Ishikawa (cell line): ENCODE measurements at regions not wholly inside any gene's neighbourhood (a gene's known extent, or its start where the extent isn't known, plus 50 kb on each side); places are given as distances from the start of the nearest gene placed in this dataset.

Experiments
- CEBPB ChIP-seq: IDR thresholded peaks from 2 replicates; pipeline ENCODE4 v1.6.1; 2012
- CREB1 ChIP-seq: IDR thresholded peaks from 2 replicates; pipeline ENCODE4 v1.6.1; 2012; ENCODE audit warnings: low read depth
- EGR1 ChIP-seq: IDR thresholded peaks from 2 replicates; pipeline ENCODE4 v1.6.1; 2012
- EP300 ChIP-seq: IDR thresholded peaks from 2 replicates; pipeline ENCODE4 v1.6.1; 2012; ENCODE audit warnings: borderline replicate concordance
- FOXM1 ChIP-seq: IDR thresholded peaks from 2 replicates; pipeline ENCODE4 v1.6.1; 2012; ENCODE audit warnings: low read depth, borderline replicate concordance
- NFIC ChIP-seq: IDR thresholded peaks from 2 replicates; pipeline ENCODE4 v1.6.1; 2012
- RAD21 ChIP-seq: IDR thresholded peaks from 2 replicates; pipeline ENCODE4 v1.6.1; 2012; ENCODE audit warnings: low read depth
- TAF1 ChIP-seq: IDR thresholded peaks from 2 replicates; pipeline ENCODE4 v1.6.1; 2012; ENCODE audit warnings: low read depth, mild to moderate bottlenecking
- TCF12 ChIP-seq: IDR thresholded peaks from 2 replicates; pipeline ENCODE4 v1.6.1; 2012; ENCODE audit warnings: low read depth
- TEAD4 ChIP-seq: IDR thresholded peaks from 2 replicates; pipeline ENCODE4 v1.6.1; 2012
- YY1 ChIP-seq: IDR thresholded peaks from 2 replicates; pipeline ENCODE4 v1.6.1; 2012; ENCODE audit warnings: low read depth
- ZBTB7A ChIP-seq: IDR thresholded peaks from 2 replicates; pipeline ENCODE4 v1.6.1; 2012; ENCODE audit warnings: low read depth
- TF ChIP-seq, protein P1 (sequence below): IDR thresholded peaks from 2 replicates; pipeline ENCODE4 v1.6.1; 2012
- TF ChIP-seq, protein P2 (sequence below): IDR thresholded peaks from 2 replicates; pipeline ENCODE4 v1.6.1; 2012; ENCODE audit warnings: low read depth, mild to moderate bottlenecking
- TF ChIP-seq, protein P3 (sequence below): IDR thresholded peaks from 2 replicates; pipeline ENCODE4 v1.6.1; 2012

DNA sequence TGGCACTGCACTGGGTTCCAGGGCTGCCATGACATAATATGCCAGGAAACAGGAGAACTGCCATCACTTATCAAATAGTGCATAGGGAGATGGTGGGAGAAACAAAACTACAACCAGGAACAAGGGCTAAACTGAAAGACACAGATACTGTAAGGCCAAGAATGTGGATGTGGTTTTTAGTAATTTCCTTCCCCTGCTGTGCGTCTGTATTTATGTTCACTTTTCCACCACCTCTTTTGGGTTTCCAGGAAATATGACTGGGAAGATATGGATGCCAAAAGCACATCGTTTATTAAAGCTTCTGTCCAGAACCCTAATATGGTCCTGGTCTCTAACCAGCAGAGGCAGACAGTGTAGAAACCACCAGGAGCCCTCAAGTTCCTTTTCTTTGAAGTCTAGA is 759.7 kb upstream of the FANCL start:
- TF ChIP-seq NFIC: no peak
- TF ChIP-seq RAD21: no peak
- TF ChIP-seq YY1: no peak
- TF ChIP-seq EP300: no peak
- TF ChIP-seq TAF1: no peak
- TF ChIP-seq, protein P1, sequence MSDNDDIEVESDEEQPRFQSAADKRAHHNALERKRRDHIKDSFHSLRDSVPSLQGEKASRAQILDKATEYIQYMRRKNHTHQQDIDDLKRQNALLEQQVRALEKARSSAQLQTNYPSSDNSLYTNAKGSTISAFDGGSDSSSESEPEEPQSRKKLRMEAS: no peak
- TF ChIP-seq TEAD4: no peak
- TF ChIP-seq CREB1: no peak
- no peak for TF ChIP-seq FOXM1
- no peak for TF ChIP-seq EGR1
- TF ChIP-seq ZBTB7A: no peak
- TF ChIP-seq TCF12: no peak
- TF ChIP-seq, protein P2, sequence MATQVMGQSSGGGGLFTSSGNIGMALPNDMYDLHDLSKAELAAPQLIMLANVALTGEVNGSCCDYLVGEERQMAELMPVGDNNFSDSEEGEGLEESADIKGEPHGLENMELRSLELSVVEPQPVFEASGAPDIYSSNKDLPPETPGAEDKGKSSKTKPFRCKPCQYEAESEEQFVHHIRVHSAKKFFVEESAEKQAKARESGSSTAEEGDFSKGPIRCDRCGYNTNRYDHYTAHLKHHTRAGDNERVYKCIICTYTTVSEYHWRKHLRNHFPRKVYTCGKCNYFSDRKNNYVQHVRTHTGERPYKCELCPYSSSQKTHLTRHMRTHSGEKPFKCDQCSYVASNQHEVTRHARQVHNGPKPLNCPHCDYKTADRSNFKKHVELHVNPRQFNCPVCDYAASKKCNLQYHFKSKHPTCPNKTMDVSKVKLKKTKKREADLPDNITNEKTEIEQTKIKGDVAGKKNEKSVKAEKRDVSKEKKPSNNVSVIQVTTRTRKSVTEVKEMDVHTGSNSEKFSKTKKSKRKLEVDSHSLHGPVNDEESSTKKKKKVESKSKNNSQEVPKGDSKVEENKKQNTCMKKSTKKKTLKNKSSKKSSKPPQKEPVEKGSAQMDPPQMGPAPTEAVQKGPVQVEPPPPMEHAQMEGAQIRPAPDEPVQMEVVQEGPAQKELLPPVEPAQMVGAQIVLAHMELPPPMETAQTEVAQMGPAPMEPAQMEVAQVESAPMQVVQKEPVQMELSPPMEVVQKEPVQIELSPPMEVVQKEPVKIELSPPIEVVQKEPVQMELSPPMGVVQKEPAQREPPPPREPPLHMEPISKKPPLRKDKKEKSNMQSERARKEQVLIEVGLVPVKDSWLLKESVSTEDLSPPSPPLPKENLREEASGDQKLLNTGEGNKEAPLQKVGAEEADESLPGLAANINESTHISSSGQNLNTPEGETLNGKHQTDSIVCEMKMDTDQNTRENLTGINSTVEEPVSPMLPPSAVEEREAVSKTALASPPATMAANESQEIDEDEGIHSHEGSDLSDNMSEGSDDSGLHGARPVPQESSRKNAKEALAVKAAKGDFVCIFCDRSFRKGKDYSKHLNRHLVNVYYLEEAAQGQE: no peak
- no peak for TF ChIP-seq CEBPB
- TF ChIP-seq, protein P3, sequence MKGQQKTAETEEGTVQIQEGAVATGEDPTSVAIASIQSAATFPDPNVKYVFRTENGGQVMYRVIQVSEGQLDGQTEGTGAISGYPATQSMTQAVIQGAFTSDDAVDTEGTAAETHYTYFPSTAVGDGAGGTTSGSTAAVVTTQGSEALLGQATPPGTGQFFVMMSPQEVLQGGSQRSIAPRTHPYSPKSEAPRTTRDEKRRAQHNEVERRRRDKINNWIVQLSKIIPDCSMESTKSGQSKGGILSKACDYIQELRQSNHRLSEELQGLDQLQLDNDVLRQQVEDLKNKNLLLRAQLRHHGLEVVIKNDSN: no peak

DNA sequence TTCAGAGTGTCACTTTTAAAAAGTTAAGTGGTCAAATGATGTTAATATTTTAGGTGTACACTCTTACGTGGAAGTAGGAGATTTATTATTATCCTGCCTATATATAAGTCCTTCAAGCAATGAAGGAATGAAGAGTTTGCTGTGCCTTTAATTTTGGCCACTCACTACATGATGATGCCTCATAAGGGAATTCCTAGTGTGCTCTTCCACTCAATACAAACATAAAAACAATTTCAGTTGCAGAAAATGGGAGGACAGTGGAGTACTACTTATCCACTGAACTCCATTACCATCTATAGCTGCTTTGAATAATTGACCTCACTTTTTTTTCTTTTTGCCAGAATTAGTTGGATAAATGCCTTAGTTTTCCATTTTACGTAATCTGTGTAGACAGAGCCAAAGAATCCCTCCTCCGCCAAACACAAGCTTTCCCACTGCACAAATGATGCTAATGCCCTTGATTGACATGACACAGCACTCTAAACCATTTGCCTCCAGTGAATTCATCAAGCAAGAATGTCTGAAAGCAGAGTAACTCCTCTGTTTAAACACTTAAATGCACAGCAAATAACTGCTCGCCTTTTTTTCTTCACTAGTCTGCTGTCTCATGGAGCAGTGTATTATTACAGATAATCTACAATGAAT is 751.1 kb upstream of the FANCL start:
- TF ChIP-seq TEAD4 (no peak), YY1 (no peak), TCF12 (no peak)
- TF ChIP-seq, protein P2: no peak

DNA sequence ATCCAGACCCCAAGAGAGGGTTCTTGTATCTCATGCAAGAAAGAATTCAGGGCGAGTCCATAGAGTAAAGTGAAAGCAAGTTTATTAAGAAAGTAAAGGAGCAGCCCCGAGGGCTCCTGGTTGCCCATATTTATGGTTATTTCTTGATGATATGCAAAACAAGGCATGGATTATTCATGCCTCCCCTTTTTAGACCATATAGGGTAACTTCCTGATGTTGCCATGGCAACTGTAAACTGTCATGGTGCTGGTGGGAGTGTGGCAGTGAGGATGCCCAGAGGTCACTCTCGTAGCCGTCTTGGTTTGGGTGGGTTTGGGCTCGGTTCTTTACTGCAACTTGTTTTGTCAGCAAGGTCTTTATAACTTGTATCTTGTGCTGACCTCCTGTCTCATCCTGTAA is 750.2 kb upstream of the FANCL start:
- TF ChIP-seq NFIC (no peak), TEAD4 (no peak), TAF1 (no peak), EGR1 (no peak), TCF12 (no peak), FOXM1 (no peak), EP300 (no peak), CEBPB (no peak)
- TF ChIP-seq, protein P2: no peak

DNA sequence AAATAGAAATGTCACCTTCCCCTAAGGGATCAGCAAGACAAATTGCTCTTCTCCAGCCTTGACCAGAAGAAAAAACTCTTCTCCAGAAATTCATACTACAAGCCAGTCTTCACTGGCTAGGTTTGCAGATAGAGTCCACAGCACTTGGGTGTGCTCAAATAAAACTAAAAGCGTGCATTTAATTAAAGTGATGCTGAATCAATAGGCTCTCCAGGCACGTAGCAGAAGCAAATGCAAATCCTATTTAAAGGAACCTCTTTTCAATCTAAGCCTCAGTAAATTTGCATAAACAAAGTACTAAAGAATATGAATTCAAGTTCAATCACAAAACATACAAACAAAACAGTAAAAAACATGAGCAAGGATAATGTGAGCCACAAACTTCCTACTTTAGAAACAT is 744.4 kb upstream of the FANCL start:
- TF ChIP-seq YY1 (no peak), EGR1 (no peak), CREB1 (no peak), ZBTB7A (no peak), TAF1 (no peak), RAD21 (no peak), TCF12 (no peak), TEAD4 (no peak), NFIC (no peak), FOXM1 (no peak)
- TF ChIP-seq, protein P1: no peak
- TF ChIP-seq, protein P3: no peak

DNA sequence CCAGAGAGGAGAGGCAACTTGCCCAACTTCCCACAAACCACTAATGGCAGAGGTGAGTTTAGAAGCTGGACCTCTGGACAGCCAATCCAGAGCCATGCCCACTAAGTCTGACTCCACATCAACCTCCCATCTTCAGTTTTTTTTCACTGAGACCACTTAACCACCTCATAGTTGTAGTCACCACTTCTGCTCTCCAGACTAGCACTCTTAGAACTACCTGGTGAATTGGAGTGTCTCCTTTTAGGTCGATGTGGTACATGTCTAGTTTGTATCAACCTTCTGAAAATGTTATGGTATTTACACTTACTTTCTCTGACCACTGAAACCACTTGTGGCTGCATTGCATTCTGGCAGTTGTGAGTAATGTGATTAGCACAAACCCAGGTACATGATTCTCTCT is 743.6 kb upstream of the FANCL start:
- TF ChIP-seq EP300: no peak
- no peak for TF ChIP-seq TCF12
- no peak for TF ChIP-seq CREB1
- TF ChIP-seq, protein P1: no peak
- TF ChIP-seq, protein P2: no peak
- TF ChIP-seq YY1: no peak
- TF ChIP-seq CEBPB: no peak
- TF ChIP-seq RAD21: no peak
- no peak for TF ChIP-seq TAF1
- no peak for TF ChIP-seq ZBTB7A
- no peak for TF ChIP-seq NFIC
- no peak for TF ChIP-seq FOXM1
- TF ChIP-seq TEAD4: no peak
- TF ChIP-seq, protein P3: no peak
- no peak for TF ChIP-seq EGR1
